ENCODE measurements at regions not wholly inside any gene's neighbourhood (a gene's known extent, or its start where the extent isn't known, plus 50 kb on each side); places are given as distances from the start of the nearest gene placed in this dataset.

- Histone ChIP-seq H3K27ac (no peak overlapping the region), H3K27me3 (ENCODE audit: insufficient read depth in 3 of 3, low read length in 2 of 3) (no peaks in the 10 kb centered on the region), H3K36me3 (ENCODE audit: insufficient read depth in 1 of 2, low read depth in 1 of 2) (no peaks in the 10 kb centered on the region), H3K4me3 (no peak overlapping the region), H3K4me1 (no peaks in the 10 kb centered on the region), H3K9me3 (no peaks in the 10 kb centered on the region)
- intact Hi-C loops (cut with DNase I) = no loop called here
- DNase-seq (no peak), ATAC-seq (no peak)
- 93 to 95% (median 93%) methylated on average over 5 of the region's 5 CpGs for WGBS, 3 donors
- TF ChIP-seq, protein P1, sequence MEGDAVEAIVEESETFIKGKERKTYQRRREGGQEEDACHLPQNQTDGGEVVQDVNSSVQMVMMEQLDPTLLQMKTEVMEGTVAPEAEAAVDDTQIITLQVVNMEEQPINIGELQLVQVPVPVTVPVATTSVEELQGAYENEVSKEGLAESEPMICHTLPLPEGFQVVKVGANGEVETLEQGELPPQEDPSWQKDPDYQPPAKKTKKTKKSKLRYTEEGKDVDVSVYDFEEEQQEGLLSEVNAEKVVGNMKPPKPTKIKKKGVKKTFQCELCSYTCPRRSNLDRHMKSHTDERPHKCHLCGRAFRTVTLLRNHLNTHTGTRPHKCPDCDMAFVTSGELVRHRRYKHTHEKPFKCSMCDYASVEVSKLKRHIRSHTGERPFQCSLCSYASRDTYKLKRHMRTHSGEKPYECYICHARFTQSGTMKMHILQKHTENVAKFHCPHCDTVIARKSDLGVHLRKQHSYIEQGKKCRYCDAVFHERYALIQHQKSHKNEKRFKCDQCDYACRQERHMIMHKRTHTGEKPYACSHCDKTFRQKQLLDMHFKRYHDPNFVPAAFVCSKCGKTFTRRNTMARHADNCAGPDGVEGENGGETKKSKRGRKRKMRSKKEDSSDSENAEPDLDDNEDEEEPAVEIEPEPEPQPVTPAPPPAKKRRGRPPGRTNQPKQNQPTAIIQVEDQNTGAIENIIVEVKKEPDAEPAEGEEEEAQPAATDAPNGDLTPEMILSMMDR (IDR thresholded peaks at IDR 0.05) = no peak
Measured at GRCh38 chr13:59205501-59205900, 958.2 kb downstream of the DIAPH3 start.

DNA sequence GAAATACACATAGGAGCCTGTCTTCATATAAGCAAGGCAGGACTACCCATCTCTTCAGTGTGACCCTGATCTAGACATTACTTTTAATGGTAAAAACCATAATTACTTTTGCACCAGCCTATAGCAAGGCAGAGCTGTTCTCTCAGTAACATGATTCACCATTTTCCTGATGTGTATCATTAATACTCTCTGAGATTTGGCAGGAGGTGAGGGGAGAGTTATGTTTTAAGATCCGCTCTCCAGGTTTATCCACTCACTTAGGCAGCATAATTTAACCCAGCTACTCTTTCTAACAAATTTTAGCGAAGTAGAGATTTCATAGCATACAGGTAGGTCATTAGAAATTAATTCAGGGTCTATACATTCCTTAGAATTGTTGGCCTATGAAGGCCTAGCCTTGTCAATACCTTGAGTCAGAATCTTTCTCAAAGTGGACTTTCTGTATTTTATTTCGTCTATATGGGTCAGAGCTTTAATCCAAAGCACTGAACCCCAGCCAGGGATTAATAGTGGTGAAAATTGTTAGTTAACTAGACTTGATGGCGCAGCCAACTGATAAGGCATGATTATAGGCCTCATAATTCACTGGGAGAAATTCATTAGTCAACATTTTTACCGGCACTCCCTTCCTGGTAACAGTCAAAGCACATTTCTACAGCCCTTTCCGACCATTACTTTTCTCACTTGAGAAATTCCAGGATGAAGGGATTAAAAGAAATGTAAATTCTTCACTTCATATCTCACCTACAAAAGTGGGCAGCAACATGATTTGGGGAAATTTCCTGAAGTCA, 955.1 kb downstream of the DIAPH3 start:
- Histone ChIP-seq H3K4me1 (no peaks in the 10 kb centered on the region), H3K9me3 (no peaks in the 10 kb centered on the region), H3K36me3 (ENCODE audit: insufficient read depth in 1 of 2, low read depth in 1 of 2) (no peaks in the 10 kb centered on the region), H3K27ac (no peak overlapping the region), H3K4me3 (no peak overlapping the region), H3K27me3 (ENCODE audit: insufficient read depth in 3 of 3, low read length in 2 of 3) (no peaks in the 10 kb centered on the region)
- TF ChIP-seq, protein P1 (IDR thresholded peaks at IDR 0.05) = no peak
- intact Hi-C loops (cut with DNase I) = no loop called here
- WGBS, 3 donors = 84 to 91% (median 87%) methylated on average over 6 of the region's 6 CpGs
- ATAC-seq (no peak), DNase-seq (no peak)

DNA sequence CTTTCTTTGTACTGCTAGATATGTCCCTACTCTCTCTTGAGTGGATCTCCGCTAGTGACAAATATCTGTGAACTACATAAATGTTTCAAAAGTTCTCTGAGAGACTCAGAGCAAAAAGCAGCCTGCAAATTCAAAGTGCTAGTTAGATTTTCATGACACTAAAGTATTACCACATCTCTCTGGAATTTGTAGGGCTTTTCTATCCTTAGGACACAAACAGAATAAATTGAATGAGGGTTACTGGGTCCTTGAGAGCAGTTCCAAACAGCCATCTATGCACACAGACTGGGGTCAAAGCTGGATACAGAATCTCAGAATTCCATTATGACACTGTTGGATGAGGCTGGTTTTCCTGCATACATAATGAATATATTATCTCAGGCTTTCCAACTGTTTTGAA, 953.2 kb downstream of the DIAPH3 start:
- Histone ChIP-seq H3K4me3 (no peak overlapping the region), H3K9me3 (no peaks in the 10 kb centered on the region), H3K36me3 (ENCODE audit: insufficient read depth in 1 of 2, low read depth in 1 of 2) (no peaks in the 10 kb centered on the region), H3K4me1 (no peaks in the 10 kb centered on the region), H3K27me3 (ENCODE audit: insufficient read depth in 3 of 3, low read length in 2 of 3) (no peaks in the 10 kb centered on the region), H3K27ac (no peak overlapping the region)
- TF ChIP-seq, protein P1 (IDR thresholded peaks at IDR 0.05) = no peak
- intact Hi-C loops (cut with DNase I) = no loop called here
- no peak for ATAC-seq
- 73 to 80% (median 75%) methylated on average over 1 of the region's 1 CpG for WGBS, 3 donors
- no peak for DNase-seq

DNA sequence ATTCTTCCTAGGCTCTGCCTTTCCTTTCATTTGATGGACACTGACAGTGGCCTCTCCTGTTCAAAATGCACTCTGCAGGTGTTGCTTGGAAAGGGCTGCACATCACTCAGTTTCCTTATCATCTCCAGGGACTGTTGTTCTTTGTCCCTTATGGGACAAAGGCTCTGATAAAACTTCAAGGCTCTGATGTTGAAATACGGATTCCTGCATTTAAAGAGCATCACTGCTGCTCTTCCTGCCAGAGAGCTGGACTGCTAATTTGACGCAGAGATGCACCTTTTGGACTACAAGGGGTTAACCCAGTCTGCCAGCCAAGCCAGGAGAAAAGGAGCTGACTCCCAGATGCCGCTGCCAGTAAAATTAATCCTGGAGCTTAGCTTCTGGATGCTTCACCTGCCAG, 952.1 kb downstream of the DIAPH3 start:
- TF ChIP-seq, protein P1 (IDR thresholded peaks at IDR 0.05) = no peak
- Histone ChIP-seq H3K4me1 (no peaks in the 10 kb centered on the region), H3K9me3 (no peaks in the 10 kb centered on the region), H3K4me3 (no peak overlapping the region), H3K27me3 (ENCODE audit: insufficient read depth in 3 of 3, low read length in 2 of 3) (no peaks in the 10 kb centered on the region), H3K27ac (no peak overlapping the region), H3K36me3 (ENCODE audit: insufficient read depth in 1 of 2, low read depth in 1 of 2) (no peaks in the 10 kb centered on the region)
- WGBS, 3 donors = 63 to 76% (median 76%) methylated on average over 3 of the region's 3 CpGs
- DNase-seq (no peak), ATAC-seq (no peak)
- intact Hi-C loops (cut with DNase I) = no loop called here

GRCh38 chr13:59229401-59229800, 934.3 kb downstream of the DIAPH3 start:
- H3K4me3 ChIP-seq = no peak overlapping the region
- no peak for ATAC-seq
- no peaks in the 10 kb centered on the region for H3K4me1 ChIP-seq
- TF ChIP-seq, protein P1 (IDR thresholded peaks at IDR 0.05) = no peak
- DNase-seq = no peak
- H3K9me3 ChIP-seq = no peaks in the 10 kb centered on the region
- peaks cover 0 to 2% (median 0%) of the 10 kb centered on the region in 3 donors for H3K27me3 ChIP-seq (ENCODE audit: insufficient read depth in 3 of 3, low read length in 2 of 3)
- H3K27ac ChIP-seq = no peak overlapping the region
- 58 to 66% (median 64%) methylated on average over 3 of the region's 3 CpGs for WGBS, 3 donors
- intact Hi-C loops (cut with DNase I) = no loop called here
- H3K36me3 ChIP-seq (ENCODE audit: insufficient read depth in 1 of 2, low read depth in 1 of 2) = no peaks in the 10 kb centered on the region

Measured in psoas muscle (tissue), 7 donors.